WI38 (cell line): ENCODE measurements at regions not wholly inside any gene's neighbourhood (a gene's known extent, or its start where the extent isn't known, plus 50 kb on each side); places are given as distances from the start of the nearest gene placed in this dataset.

Experiments
- H3K4me3 ChIP-seq: 2 replicates; pipeline ENCODE4 v1.5.1; 2011; ENCODE audit warnings: low read depth, mild to moderate bottlenecking, control low read depth, low read length
- TF ChIP-seq, protein P1 (sequence below): IDR thresholded peaks from 2 replicates; pipeline ENCODE4 v1.5.1; 2012; ENCODE audit warnings: low read depth, mild to moderate bottlenecking, control low read depth, low read length

DNA sequence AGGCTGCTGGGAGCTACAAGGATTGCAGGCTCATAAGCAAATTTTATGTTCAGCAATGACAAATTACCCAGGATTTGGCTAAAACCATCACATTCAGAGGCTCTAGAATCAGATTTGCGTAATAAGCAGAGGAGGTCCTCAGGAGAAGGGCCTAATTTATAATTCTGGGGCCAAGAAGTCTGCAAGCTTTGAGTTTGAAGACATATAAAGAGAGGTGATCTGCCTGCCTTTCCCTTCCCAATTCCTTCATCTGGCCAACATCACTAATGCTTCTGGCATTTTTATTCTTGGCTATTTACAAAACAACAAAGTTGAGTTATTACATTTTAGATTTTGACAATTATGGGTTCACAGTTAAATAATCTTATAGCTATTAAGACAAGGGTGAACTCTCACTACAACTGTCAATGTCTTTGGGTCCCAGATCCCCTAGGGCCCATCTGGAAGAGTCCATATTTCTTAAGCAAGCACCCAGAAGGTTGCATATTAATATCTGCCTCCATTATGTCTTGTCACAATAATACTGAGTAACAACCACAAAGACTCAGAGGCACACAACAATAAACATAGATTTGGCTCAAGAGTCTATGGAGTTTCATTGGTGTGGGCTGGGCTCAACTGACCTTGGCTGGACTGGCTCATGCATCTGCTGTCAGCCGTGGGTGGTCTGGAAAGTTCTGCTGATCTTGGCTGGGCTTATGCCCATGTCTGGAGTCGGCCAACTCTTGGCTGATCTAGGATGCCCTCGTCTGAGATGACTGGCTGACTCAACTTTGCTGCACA is 67.2 kb upstream of the CD82 start:
- TF ChIP-seq, protein P1, sequence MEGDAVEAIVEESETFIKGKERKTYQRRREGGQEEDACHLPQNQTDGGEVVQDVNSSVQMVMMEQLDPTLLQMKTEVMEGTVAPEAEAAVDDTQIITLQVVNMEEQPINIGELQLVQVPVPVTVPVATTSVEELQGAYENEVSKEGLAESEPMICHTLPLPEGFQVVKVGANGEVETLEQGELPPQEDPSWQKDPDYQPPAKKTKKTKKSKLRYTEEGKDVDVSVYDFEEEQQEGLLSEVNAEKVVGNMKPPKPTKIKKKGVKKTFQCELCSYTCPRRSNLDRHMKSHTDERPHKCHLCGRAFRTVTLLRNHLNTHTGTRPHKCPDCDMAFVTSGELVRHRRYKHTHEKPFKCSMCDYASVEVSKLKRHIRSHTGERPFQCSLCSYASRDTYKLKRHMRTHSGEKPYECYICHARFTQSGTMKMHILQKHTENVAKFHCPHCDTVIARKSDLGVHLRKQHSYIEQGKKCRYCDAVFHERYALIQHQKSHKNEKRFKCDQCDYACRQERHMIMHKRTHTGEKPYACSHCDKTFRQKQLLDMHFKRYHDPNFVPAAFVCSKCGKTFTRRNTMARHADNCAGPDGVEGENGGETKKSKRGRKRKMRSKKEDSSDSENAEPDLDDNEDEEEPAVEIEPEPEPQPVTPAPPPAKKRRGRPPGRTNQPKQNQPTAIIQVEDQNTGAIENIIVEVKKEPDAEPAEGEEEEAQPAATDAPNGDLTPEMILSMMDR: no peak
- H3K4me3 ChIP-seq: no peak overlapping the region

DNA sequence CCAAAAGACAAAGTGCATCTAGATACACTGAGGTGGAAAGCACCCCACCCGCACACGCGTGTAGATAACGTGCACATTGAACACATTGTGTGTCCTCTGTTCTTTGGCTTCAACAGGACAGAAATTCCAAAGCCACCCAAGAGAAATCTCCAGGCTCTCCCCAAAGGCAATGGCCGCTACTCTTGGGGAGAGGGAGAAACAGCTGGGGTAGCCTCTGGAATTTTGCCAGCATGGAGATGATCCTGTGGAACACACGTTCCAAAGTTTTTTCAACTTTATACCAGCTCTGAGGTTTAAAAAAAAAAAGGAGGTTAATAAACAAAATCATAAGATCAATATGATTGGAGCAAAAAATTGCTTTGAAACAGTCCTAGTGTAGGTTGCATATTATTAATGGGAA is 63.0 kb upstream of the CD82 start:
- TF ChIP-seq, protein P1: no peak
- no peak overlapping the region for H3K4me3 ChIP-seq

DNA sequence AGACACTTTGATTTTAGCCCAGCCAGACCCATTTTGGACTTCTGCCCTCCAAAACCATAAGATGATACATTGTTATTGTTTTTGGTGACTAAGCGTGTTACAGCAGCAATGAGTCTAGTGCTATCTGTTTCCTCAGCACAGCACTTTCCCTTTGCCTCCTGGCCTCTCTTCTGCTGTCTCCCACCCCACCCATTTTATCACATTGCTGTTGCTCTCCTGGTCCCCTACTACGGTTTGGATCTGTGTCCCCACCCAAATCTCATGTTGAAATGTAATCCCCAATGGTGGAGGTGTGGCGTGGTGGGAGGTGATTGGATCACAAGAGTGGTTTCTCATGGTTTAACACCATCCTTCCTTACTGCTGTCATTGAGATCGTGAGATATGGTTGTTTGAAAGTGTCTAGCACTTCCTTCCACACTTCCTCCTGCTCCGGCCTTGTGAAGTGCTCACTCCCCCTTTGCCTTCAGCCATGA is 59.8 kb upstream of the CD82 start:
- TF ChIP-seq, protein P1: no peak

DNA sequence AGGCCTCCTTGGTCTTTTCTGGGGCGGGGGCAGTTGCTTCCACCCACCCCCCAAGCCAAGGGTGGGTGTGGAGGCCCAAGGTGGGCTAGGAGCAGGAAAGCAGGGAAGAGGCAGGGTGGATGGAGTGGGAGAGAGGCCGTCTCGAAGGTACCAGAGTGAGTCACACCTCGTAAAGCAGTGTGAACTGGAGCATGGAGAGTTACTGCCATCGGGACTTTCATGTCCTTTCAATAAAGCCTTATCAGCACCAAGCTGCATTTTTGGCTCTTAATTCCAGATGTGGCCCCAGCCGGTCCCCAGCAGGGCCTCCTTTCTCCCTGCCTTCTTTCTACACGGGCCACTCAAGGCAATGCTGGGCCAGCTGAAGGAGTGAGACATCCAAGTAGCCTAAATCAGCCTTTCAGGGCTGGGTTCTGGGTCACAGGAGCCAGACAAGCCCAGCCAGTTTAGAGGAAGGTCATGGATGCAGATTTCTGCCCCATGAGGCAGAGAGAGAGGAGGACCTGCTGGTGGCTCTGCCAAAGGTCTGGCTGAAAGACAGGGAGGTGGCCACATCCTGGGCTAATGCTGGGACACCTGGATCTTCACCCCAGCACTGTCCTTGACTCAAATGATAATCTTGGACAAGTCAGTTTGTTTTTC is 59.0 kb upstream of the CD82 start:
- TF ChIP-seq, protein P1: no peak
- H3K4me3 ChIP-seq: no peak overlapping the region

More for the DNA sequence above, 59.8 kb upstream of the CD82 start:
- no peak overlapping the region for H3K4me3 ChIP-seq

DNA sequence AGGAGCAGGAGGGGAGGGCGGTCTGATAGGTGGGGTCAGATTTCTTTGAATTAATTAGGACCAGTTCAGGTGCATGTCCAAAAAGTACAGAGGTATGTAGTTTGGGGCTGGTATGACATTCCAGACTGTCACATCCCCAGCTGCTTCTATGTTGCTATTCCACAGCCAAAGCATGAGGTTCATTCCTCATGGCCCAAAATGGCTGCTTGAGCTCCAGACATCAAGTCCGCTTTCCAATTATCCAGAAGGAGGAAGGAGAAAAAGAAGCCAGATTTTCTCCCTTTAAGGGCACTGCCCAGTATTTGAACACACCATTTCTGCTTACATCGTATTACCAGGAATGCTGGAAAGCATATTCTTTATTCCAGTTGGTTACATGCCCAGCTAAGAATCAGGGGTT is 58.0 kb upstream of the CD82 start:
- H3K4me3 ChIP-seq: no peak overlapping the region
- TF ChIP-seq, protein P1: no peak

DNA sequence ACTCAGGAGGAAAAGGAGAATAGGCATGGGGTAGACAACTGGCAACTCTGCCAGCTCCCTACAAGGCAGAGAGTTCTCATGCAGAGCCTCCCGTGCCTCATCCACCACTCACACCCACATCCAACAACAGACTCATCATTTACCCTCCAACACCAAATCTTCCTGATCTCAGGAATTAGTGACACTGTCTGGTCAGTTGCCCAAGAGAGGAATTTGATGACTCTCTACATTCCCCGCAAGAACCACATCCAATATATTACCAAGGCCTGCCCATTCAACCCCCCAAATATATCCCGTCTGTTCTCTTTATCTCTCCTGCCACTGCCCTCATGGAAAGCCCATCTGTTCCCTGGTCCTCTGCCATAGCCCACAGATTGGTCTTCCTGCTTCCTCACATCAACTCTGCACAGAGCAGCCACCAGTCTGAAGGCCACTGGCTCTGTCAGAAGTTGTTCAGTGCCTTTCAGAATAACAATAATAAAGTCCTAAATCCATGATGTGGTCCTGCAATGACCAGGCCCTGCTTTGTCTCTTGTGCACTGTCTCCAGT is 57.5 kb upstream of the CD82 start:
- TF ChIP-seq, protein P1: no peak
- no peak overlapping the region for H3K4me3 ChIP-seq

DNA sequence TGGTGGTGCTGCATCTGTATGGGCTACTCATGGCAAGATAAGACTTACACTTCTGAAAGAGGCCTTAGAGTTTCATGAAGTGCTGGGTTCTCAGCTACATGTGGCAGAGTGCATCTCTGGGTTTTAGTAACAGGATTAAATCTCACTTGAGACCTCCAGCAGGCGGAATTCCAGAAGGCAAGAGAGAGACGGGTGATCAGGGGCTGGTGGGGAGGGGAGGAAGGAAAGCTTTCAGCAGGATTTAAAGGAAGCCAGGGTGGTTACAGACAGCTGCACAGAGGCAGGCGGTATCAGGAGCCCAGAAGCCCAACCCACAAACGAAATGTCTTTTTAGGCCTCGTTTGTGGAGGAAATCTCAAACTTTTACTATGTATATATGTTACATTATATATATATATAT is 56.2 kb upstream of the CD82 start:
- TF ChIP-seq, protein P1: no peak

More for the DNA sequence above, 56.2 kb upstream of the CD82 start:
- no peak overlapping the region for H3K4me3 ChIP-seq
